ENCODE measurements at regions not wholly inside any gene's neighbourhood (a gene's known extent, or its start where the extent isn't known, plus 50 kb on each side); places are given as distances from the start of the nearest gene placed in this dataset.

- CTCF ChIA-PET, result no interaction called here
- TF ChIP-seq EZH2 (IDR thresholded peaks at IDR 0.05; ENCODE audit: borderline replicate concordance, low read depth, low read length, poor library complexity, severe bottlenecking) (no peak), CTCF (conservative IDR thresholded peaks at IDR 0.05; ENCODE audit: low read depth, low read length) (no peak)
- intact Hi-C loops (cut with micrococcal nuclease; ENCODE audit: unreplicated experiment), result no loop called here
- no peak for DNase-seq (ENCODE audit: low spot score)
- Histone ChIP-seq H3K4me3 (ENCODE audit: low read depth, low read length, poor library complexity, severe bottlenecking) (no peak overlapping the region), H3K27ac (ENCODE audit: low read depth, low read length, poor library complexity, severe bottlenecking) (no peak overlapping the region), H3K36me3 (ENCODE audit: insufficient read depth, low read length, poor library complexity, severe bottlenecking) (no peaks in the 10 kb centered on the region), H3K9me3 (ENCODE audit: low read depth, low read length, poor library complexity, severe bottlenecking) (no peaks in the 10 kb centered on the region), H3K4me1 (ENCODE audit: insufficient read depth, low read length, poor library complexity, severe bottlenecking) (no peaks in the 10 kb centered on the region), H3K27me3 (replicated peaks; ENCODE audit: insufficient read depth, low read depth, low read length, poor library complexity) (no peaks in the 10 kb centered on the region)
- POLR2A ChIA-PET (ENCODE audit: low non-redundant PET), result no interaction called here
- BruUV-seq (replicated peaks), result no TSS peak
Measured at GRCh38 chr4:35879479-35879878, 364.8 kb downstream of the ARAP2 start.

GRCh38 chr4:35883108-35883507 lies 361.2 kb downstream of the ARAP2 start:
- no peaks in the 10 kb centered on the region for H3K36me3 ChIP-seq (ENCODE audit: insufficient read depth, low read length, poor library complexity, severe bottlenecking)
- H3K27ac ChIP-seq (ENCODE audit: low read depth, low read length, poor library complexity, severe bottlenecking), result no peak overlapping the region
- ChIA-PET POLR2A (ENCODE audit: low non-redundant PET) (no interaction called here), CTCF (no interaction called here)
- H3K9me3 ChIP-seq (ENCODE audit: low read depth, low read length, poor library complexity, severe bottlenecking), result peaks cover 4% of the 10 kb centered on the region
- no peak for DNase-seq (ENCODE audit: low spot score)
- TF ChIP-seq EZH2 (IDR thresholded peaks at IDR 0.05; ENCODE audit: borderline replicate concordance, low read depth, low read length, poor library complexity, severe bottlenecking) (no peak), CTCF (conservative IDR thresholded peaks at IDR 0.05; ENCODE audit: low read depth, low read length) (no peak)
- no peak overlapping the region for H3K4me3 ChIP-seq (ENCODE audit: low read depth, low read length, poor library complexity, severe bottlenecking)
- BruUV-seq (replicated peaks), result no TSS peak
- no peaks in the 10 kb centered on the region for H3K4me1 ChIP-seq (ENCODE audit: insufficient read depth, low read length, poor library complexity, severe bottlenecking)
- intact Hi-C loops (cut with micrococcal nuclease; ENCODE audit: unreplicated experiment), result no loop called here
- no peaks in the 10 kb centered on the region for H3K27me3 ChIP-seq (replicated peaks; ENCODE audit: insufficient read depth, low read depth, low read length, poor library complexity)

GRCh38 chr4:35884714-35885480 lies 359.4 kb downstream of the ARAP2 start:
- ChIA-PET POLR2A (ENCODE audit: low non-redundant PET) (no interaction called here), CTCF (no interaction called here)
- no TSS peak for BruUV-seq (replicated peaks)
- no peaks in the 10 kb centered on the region for H3K27me3 ChIP-seq (replicated peaks; ENCODE audit: insufficient read depth, low read depth, low read length, poor library complexity)
- no peak overlapping the region for H3K4me3 ChIP-seq (ENCODE audit: low read depth, low read length, poor library complexity, severe bottlenecking)
- H3K36me3 ChIP-seq (ENCODE audit: insufficient read depth, low read length, poor library complexity, severe bottlenecking), result no peaks in the 10 kb centered on the region
- H3K27ac ChIP-seq (ENCODE audit: low read depth, low read length, poor library complexity, severe bottlenecking), result no peak overlapping the region
- TF ChIP-seq CTCF (conservative IDR thresholded peaks at IDR 0.05; ENCODE audit: low read depth, low read length) (no peak), EZH2 (IDR thresholded peaks at IDR 0.05; ENCODE audit: borderline replicate concordance, low read depth, low read length, poor library complexity, severe bottlenecking) (no peak)
- no peaks in the 10 kb centered on the region for H3K4me1 ChIP-seq (ENCODE audit: insufficient read depth, low read length, poor library complexity, severe bottlenecking)
- H3K9me3 ChIP-seq (ENCODE audit: low read depth, low read length, poor library complexity, severe bottlenecking), result peaks cover 4% of the 10 kb centered on the region
- DNase-seq (ENCODE audit: low spot score), result no peak
- intact Hi-C loops (cut with micrococcal nuclease; ENCODE audit: unreplicated experiment), result no loop called here
